CD8-positive, alpha-beta memory T cell (primary cell): ENCODE measurements at regions not wholly inside any gene's neighbourhood (a gene's known extent, or its start where the extent isn't known, plus 50 kb on each side); places are given as distances from the start of the nearest gene placed in this dataset.

ENCODE experiments used
- CTCF ChIA-PET: fragments of 350-600 bp; sonication (Branson Sonifier 250); formaldehyde crosslinking; loops from one replicate; lab custom pipeline; 2021; ENCODE audit warnings: antibody characterized with exemption; lab: Charles Lee
- POLR2A ChIA-PET: fragments of 350-600 bp; sonication (Branson Sonifier 250); formaldehyde crosslinking; loops from one replicate; lab custom pipeline; 2021; ENCODE audit warnings: antibody characterized with exemption; lab: Charles Lee
- DNase-seq, 5 donors: peaks; one replicate each; pipeline versions ENCODE4 v3.0.0 to v3.0.0-alpha.2; 2020 to 2022; ENCODE audit warnings: mixed read lengths in 1 of 5
- H3K27ac ChIP-seq: one replicate; pipeline ENCODE4 v1.7.0; 2013; ENCODE audit warnings: low read depth, mild to moderate bottlenecking, low read length, moderate library complexity
- H3K27me3 ChIP-seq: 2 replicates; pipeline ENCODE4 v1.7.0; 2013; ENCODE audit warnings: low read length, mild to moderate bottlenecking; ENCODE audit not compliant: insufficient read depth, poor library complexity, severe bottlenecking
- H3K36me3 ChIP-seq: 2 replicates; pipeline ENCODE4 v1.7.0; 2013; ENCODE audit warnings: mild to moderate bottlenecking, low read length, moderate library complexity; ENCODE audit not compliant: insufficient read depth
- H3K4me1 ChIP-seq: 2 replicates; pipeline ENCODE4 v1.7.0; 2013; ENCODE audit warnings: mild to moderate bottlenecking, low read length, moderate library complexity; ENCODE audit not compliant: insufficient read depth
- H3K4me3 ChIP-seq: 2 replicates; pipeline ENCODE4 v1.7.0; 2013; ENCODE audit warnings: mild to moderate bottlenecking, low read length
- H3K9me3 ChIP-seq: 2 replicates; pipeline ENCODE4 v1.7.0; 2013; ENCODE audit warnings: mild to moderate bottlenecking, low read length
- H3K27ac Mint-ChIP-seq, 8 donors: one replicate each; pipeline ENCODE4 v1.8.0; 2020 to 2021; ENCODE audit warnings: mixed read lengths in 8 of 8, mild to moderate bottlenecking in 6 of 8, inconsistent platforms in 3 of 8, moderate library complexity in 3 of 8
- H3K27me3 Mint-ChIP-seq, 2 donors: one replicate each; pipeline ENCODE4 v1.8.0; 2020 to 2021; ENCODE audit warnings: mixed read lengths in 2 of 2, mild to moderate bottlenecking in 1 of 2, moderate library complexity in 1 of 2
- H3K36me3 Mint-ChIP-seq, 3 donors: one replicate each; pipeline ENCODE4 v1.8.0; 2020 to 2021; ENCODE audit warnings: mixed read lengths in 3 of 3, inconsistent platforms in 1 of 3, mild to moderate bottlenecking in 1 of 3
- H3K4me1 Mint-ChIP-seq, 3 donors: one replicate each; pipeline ENCODE4 v1.8.0; 2020 to 2021; ENCODE audit warnings: mixed read lengths in 3 of 3, inconsistent platforms in 1 of 3, mild to moderate bottlenecking in 1 of 3
- H3K4me3 Mint-ChIP-seq, 7 donors: one replicate each; pipeline ENCODE4 v1.8.0; 2020 to 2021; ENCODE audit warnings: mixed read lengths in 7 of 7, mild to moderate bottlenecking in 6 of 7, moderate library complexity in 4 of 7, inconsistent platforms in 2 of 7
- H3K9me3 Mint-ChIP-seq, 5 donors: one replicate each; pipeline ENCODE4 v1.8.0; 2020 to 2022; ENCODE audit warnings: mixed read lengths in 5 of 5, mild to moderate bottlenecking in 3 of 5, moderate library complexity in 2 of 5, inconsistent platforms in 1 of 5

GRCh38 chr5:167764641-167765289, 526.7 kb upstream of the WWC1 start:
- no peak overlapping the region for H3K27ac Mint-ChIP-seq
- POLR2A ChIA-PET: no interaction called here

GRCh38 chr5:167765352-167765751, 526.1 kb upstream of the WWC1 start:
- Histone ChIP-seq H3K9me3 (no peaks in the 10 kb centered on the region), H3K27me3 (no peaks in the 10 kb centered on the region), H3K36me3 (no peaks in the 10 kb centered on the region), H3K4me1 (no peaks in the 10 kb centered on the region), H3K27ac (no peak overlapping the region), H3K4me3 (no peak overlapping the region)
- DNase-seq: no peak
- Mint-ChIP-seq H3K27ac (no peak overlapping the region), H3K36me3 (no peaks in the 10 kb centered on the region), H3K4me3 (no peak overlapping the region), H3K9me3 (peaks cover 0 to 9% (median 3%) of the 10 kb centered on the region in 5 donors), H3K4me1 (no peaks in the 10 kb centered on the region), H3K27me3 (peaks cover 0 to 2% of the 10 kb centered on the region in 2 donors)
- CTCF ChIA-PET: no interaction called here
- POLR2A ChIA-PET: no interaction called here

More at GRCh38 chr5:167764641-167765289, 526.7 kb upstream of the WWC1 start:
- DNase-seq: no peak
- Mint-ChIP-seq H3K4me3 (no peak overlapping the region), H3K36me3 (no peaks in the 10 kb centered on the region), H3K9me3 (peaks cover 0 to 9% (median 3%) of the 10 kb centered on the region in 5 donors), H3K4me1 (no peaks in the 10 kb centered on the region), H3K27me3 (peaks cover 0 to 2% of the 10 kb centered on the region in 2 donors)
- CTCF ChIA-PET: no interaction called here
- no peaks in the 10 kb centered on the region for H3K36me3 ChIP-seq
- H3K4me1 ChIP-seq: no peaks in the 10 kb centered on the region
- no peak overlapping the region for H3K4me3 ChIP-seq
- H3K27me3 ChIP-seq: no peaks in the 10 kb centered on the region
- H3K27ac ChIP-seq: no peak overlapping the region
- no peaks in the 10 kb centered on the region for H3K9me3 ChIP-seq

GRCh38 chr5:167766957-167767356, 524.5 kb upstream of the WWC1 start:
- Histone ChIP-seq H3K27me3 (no peaks in the 10 kb centered on the region), H3K36me3 (no peaks in the 10 kb centered on the region), H3K27ac (no peak overlapping the region), H3K4me1 (no peaks in the 10 kb centered on the region), H3K4me3 (no peak overlapping the region), H3K9me3 (no peaks in the 10 kb centered on the region)
- no peaks in the 10 kb centered on the region for H3K36me3 Mint-ChIP-seq
- CTCF ChIA-PET: no interaction called here
- no peak for DNase-seq
- H3K9me3 Mint-ChIP-seq: peaks cover 0 to 20% (median 3%) of the 10 kb centered on the region in 5 donors
- H3K27me3 Mint-ChIP-seq: peaks cover 0 to 2% of the 10 kb centered on the region in 2 donors
- no peaks in the 10 kb centered on the region for H3K4me1 Mint-ChIP-seq
- H3K27ac Mint-ChIP-seq: peak overlapping the region in 1 of 8 donors; percentile 16
- H3K4me3 Mint-ChIP-seq: no peak overlapping the region
- POLR2A ChIA-PET: no interaction called here

GRCh38 chr5:167767795-167768194, 523.6 kb upstream of the WWC1 start:
- Histone ChIP-seq H3K27me3 (no peaks in the 10 kb centered on the region), H3K9me3 (no peaks in the 10 kb centered on the region), H3K36me3 (no peaks in the 10 kb centered on the region), H3K4me3 (no peak overlapping the region), H3K4me1 (no peaks in the 10 kb centered on the region), H3K27ac (no peak overlapping the region)
- Mint-ChIP-seq H3K36me3 (no peaks in the 10 kb centered on the region), H3K9me3 (peaks cover 0 to 20% (median 3%) of the 10 kb centered on the region in 5 donors), H3K4me3 (no peak overlapping the region), H3K27ac (no peak overlapping the region), H3K4me1 (no peaks in the 10 kb centered on the region), H3K27me3 (peaks cover 0 to 2% of the 10 kb centered on the region in 2 donors)
- CTCF ChIA-PET: no interaction called here
- no peak for DNase-seq
- POLR2A ChIA-PET: no interaction called here

GRCh38 chr5:167769846-167770413, 521.5 kb upstream of the WWC1 start:
- H3K27me3 ChIP-seq: no peaks in the 10 kb centered on the region
- ChIA-PET POLR2A (no interaction called here), CTCF (no interaction called here)
- no peak overlapping the region for H3K4me3 ChIP-seq
- no peaks in the 10 kb centered on the region for H3K9me3 ChIP-seq
- H3K4me3 Mint-ChIP-seq: no peak overlapping the region
- H3K36me3 ChIP-seq: no peaks in the 10 kb centered on the region
- H3K4me1 Mint-ChIP-seq: no peaks in the 10 kb centered on the region
- no peak for DNase-seq
- H3K9me3 Mint-ChIP-seq: peaks cover 0 to 27% (median 3%) of the 10 kb centered on the region in 5 donors
- no peaks in the 10 kb centered on the region for H3K27me3 Mint-ChIP-seq
- no peak overlapping the region for H3K27ac Mint-ChIP-seq
- H3K4me1 ChIP-seq: no peaks in the 10 kb centered on the region
- H3K27ac ChIP-seq: no peak overlapping the region
- no peaks in the 10 kb centered on the region for H3K36me3 Mint-ChIP-seq

GRCh38 chr5:167770461-167770860, 521.0 kb upstream of the WWC1 start:
- H3K27me3 Mint-ChIP-seq: no peaks in the 10 kb centered on the region
- no peaks in the 10 kb centered on the region for H3K36me3 Mint-ChIP-seq
- no peak for DNase-seq
- Histone ChIP-seq H3K4me1 (no peaks in the 10 kb centered on the region), H3K36me3 (no peaks in the 10 kb centered on the region), H3K27me3 (no peaks in the 10 kb centered on the region), H3K4me3 (no peak overlapping the region), H3K9me3 (no peaks in the 10 kb centered on the region), H3K27ac (no peak overlapping the region)
- H3K27ac Mint-ChIP-seq: no peak overlapping the region
- ChIA-PET POLR2A (no interaction called here), CTCF (no interaction called here)
- H3K9me3 Mint-ChIP-seq: peaks cover 0 to 27% (median 1%) of the 10 kb centered on the region in 5 donors
- H3K4me1 Mint-ChIP-seq: no peaks in the 10 kb centered on the region
- no peak overlapping the region for H3K4me3 Mint-ChIP-seq

- no peaks in the 10 kb centered on the region for H3K36me3 ChIP-seq
- Mint-ChIP-seq H3K27me3 (no peaks in the 10 kb centered on the region), H3K27ac (no peak overlapping the region), H3K4me3 (no peak overlapping the region), H3K36me3 (no peaks in the 10 kb centered on the region), H3K9me3 (peaks cover 0 to 27% (median 2%) of the 10 kb centered on the region in 5 donors), H3K4me1 (no peaks in the 10 kb centered on the region)
- no peak overlapping the region for H3K27ac ChIP-seq
- H3K4me1 ChIP-seq: no peaks in the 10 kb centered on the region
- no peaks in the 10 kb centered on the region for H3K27me3 ChIP-seq
- no peak for DNase-seq
- no peak overlapping the region for H3K4me3 ChIP-seq
- ChIA-PET POLR2A (no interaction called here), CTCF (no interaction called here)
- no peaks in the 10 kb centered on the region for H3K9me3 ChIP-seq
These were observed 519.9 kb upstream of the WWC1 start for GRCh38 chr5:167771571-167771970.

- Mint-ChIP-seq H3K9me3 (peaks cover 0 to 25% (median 2%) of the 10 kb centered on the region in 5 donors), H3K4me1 (no peaks in the 10 kb centered on the region), H3K27ac (no peak overlapping the region), H3K4me3 (no peak overlapping the region), H3K27me3 (no peaks in the 10 kb centered on the region), H3K36me3 (no peaks in the 10 kb centered on the region)
- H3K27ac ChIP-seq: no peak overlapping the region
- no peak for DNase-seq
- H3K27me3 ChIP-seq: no peaks in the 10 kb centered on the region
- H3K4me3 ChIP-seq: no peak overlapping the region
- no peaks in the 10 kb centered on the region for H3K4me1 ChIP-seq
- no peaks in the 10 kb centered on the region for H3K9me3 ChIP-seq
- H3K36me3 ChIP-seq: no peaks in the 10 kb centered on the region
- POLR2A ChIA-PET: no interaction called here
- CTCF ChIA-PET: no interaction called here
These were observed 517.7 kb upstream of the WWC1 start for GRCh38 chr5:167773668-167774301.
